HG03469 (cell line): ENCODE measurements at regions not wholly inside any gene's neighbourhood (a gene's known extent, or its start where the extent isn't known, plus 50 kb on each side); places are given as distances from the start of the nearest gene placed in this dataset.

Source experiments
- ATAC-seq: cut with Tn5 transposase; IDR thresholded peaks from one replicate; pipeline ENCODE4 v1.9.1; 2021; ENCODE audit warnings: mild to moderate bottlenecking, moderate library complexity, moderate number of reproducible peaks; ENCODE audit not compliant: unreplicated experiment

DNA sequence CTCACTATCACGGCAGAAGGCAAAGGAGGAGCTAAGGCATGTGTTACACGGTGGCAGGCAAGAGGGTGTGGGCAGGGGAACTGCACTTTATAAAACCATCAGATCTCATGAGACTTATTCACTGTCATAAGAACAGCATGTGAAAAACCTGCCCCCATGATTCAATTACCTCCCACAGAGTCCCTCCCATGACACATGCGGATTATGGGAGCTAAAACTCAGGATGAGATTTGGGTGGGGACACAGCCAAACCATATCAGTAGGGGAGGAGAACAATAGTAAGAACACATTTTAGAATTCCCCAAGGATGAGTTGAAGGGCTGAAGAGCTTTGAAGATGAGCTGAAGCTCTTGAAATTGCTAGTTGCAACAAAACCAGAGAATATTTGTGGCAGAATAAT, 287.9 kb downstream of the SMARCA2 start:
- ATAC-seq, result no peak

DNA sequence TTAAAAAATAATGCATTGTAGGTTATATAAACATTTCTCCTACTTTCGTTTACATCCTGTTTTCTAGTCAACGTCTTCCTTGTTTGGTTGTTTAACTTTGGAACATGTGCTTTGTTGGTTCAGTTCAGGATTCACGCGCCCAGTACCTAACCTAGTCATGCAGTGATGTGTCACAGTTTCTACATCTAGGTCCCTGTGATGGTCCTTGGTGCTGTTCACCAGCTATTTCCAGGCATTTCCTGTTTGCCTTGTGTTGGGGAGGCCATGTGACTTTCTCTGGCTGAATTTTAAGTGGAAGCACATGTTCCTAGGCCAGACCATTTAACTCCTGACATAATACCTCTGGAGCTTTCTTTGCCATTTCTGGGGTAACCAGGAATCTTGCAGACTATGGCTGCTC, 292.3 kb downstream of the SMARCA2 start:
- no peak for ATAC-seq

- ATAC-seq, result no peak
Measured at GRCh38 chr9:2311920-2312319, 296.8 kb downstream of the SMARCA2 start.

- no peak for ATAC-seq
Measured at GRCh38 chr9:2313512-2313911, 298.4 kb downstream of the SMARCA2 start.

- ATAC-seq, result no peak
Measured at GRCh38 chr9:2317591-2317990, 302.4 kb downstream of the SMARCA2 start.

- no peak for ATAC-seq
Measured at GRCh38 chr9:2319421-2319820, 302.2 kb upstream of the VLDLR start.

DNA sequence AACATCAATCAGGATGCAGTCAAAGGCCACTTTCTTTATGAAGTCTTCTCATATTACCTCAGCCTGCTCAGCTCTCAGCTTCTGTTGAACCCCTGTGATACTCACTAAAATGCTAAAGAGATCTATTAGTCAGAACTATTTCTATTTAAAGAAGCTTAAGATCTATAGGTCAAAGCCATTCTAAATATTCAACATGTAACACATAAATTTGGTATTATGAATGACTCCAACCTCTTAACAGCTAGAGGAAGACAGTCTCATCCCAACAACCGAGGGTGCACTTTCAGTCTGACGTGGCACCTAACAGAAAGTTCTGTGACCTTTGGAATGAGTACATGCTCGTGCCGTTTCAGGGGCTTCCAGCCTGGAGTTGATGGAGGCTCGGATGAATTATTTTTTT, 301.5 kb upstream of the VLDLR start:
- ATAC-seq, result no peak

GRCh38 chr9:2320632-2321031, 301.0 kb upstream of the VLDLR start:
- ATAC-seq, result no peak

GRCh38 chr9:2321523-2322148, 300.0 kb upstream of the VLDLR start:
- no peak for ATAC-seq

DNA sequence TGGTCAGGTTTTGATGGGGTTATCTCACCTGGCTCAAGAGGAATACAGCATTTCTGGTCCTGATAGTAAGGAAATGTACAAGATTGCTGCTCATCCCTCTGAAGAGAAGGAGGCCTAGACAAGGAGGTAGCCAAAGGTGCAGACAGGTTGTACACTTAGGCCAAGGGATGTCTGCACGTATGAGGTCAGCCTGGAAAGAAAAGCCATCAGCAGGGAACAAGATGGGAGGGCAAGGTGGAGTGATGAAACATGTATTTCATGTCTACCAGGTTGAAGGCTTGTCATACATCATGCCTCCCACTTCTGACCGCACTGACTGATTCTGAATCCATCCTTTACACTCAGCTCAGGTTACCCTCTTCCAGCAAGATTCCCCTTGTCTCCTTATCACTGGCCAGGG, 296.8 kb upstream of the VLDLR start:
- ATAC-seq, result no peak

DNA sequence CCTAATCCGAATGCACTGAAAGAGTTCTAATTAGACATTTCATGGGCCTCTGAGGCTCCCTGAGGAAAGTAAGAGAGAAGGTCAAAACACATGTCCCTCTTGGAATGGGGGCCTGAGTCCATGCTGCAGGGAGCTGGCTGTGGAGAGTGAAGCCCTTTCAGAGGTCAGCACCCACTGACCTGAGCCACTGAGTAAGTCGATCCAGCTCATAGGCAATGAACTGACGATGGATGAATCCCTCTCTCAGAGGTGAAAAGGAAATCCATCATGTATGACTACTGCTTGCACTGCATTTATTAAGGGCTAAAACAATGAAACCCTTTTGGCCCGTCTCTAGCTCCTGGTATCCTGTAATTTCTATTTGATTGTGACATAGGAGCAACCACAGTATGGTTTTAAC, 288.9 kb upstream of the VLDLR start:
- ATAC-seq, result no peak

DNA sequence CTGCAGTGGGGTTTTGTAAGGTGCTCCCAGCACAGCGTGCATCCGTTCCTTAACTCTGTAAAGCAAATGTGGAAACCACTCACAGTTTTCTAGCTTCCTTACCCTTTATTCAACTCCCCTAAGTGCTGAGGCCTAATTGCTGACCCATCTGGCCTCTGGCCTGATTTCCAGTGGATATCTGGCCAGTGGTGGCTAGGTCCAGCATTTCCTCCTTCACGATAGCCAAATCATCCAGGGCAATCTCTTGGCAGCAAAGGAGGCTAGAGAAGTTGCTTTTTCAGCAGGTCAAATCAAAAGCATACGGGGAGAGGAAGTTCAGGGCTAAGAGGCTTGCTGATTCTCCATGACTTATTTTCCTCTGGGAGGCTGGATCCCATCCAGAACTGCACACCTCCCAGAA, 286.3 kb upstream of the VLDLR start:
- no peak for ATAC-seq

DNA sequence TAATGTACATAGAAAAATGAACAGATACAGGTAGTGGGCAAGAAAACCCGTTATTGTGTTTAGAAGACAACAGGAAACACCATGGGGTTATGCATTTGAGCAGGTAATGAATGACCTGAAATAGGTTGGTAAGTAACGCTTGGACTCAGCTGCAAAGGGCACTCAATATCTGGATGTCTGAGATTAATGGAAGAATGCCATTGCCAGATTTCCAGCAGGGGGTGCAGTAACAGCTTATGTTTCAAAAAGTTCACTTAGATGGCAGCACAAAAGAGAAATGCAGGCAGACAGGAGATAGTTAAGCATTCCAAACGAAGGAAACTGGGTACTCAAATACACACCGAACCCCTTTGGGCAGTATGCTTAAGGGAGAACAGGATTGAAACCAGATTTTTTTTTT, 285.5 kb upstream of the VLDLR start:
- ATAC-seq, result no peak

DNA sequence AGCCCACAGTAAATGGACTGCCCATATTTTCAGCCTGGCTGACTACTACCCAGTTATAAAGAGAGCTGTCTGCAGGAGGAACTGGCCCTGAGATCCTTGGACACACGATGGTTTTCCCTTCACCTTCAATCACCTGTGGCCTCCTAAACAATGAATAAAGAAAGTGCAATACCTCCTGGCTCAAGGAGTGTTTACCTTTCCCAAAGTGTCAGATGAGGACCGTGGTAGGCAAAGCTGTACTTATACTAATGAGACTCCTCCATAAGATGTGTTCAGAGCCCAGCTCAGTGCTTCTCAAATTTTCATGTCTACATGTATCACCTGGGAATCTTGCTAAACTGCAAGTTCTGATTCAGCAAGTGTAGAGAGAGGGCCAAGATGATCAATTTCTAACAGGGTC, 284.5 kb upstream of the VLDLR start:
- ATAC-seq, result no peak

GRCh38 chr9:2337627-2338026, 284.0 kb upstream of the VLDLR start:
- no peak for ATAC-seq

GRCh38 chr9:2338777-2339365, 282.7 kb upstream of the VLDLR start:
- no peak for ATAC-seq

- ATAC-seq, result no peak
Measured at GRCh38 chr9:2339416-2339815, 282.2 kb upstream of the VLDLR start.

GRCh38 chr9:2340046-2340760, 281.4 kb upstream of the VLDLR start:
- ATAC-seq, result no peak

GRCh38 chr9:2341126-2341525, 280.5 kb upstream of the VLDLR start:
- no peak for ATAC-seq

- no peak for ATAC-seq
Measured at GRCh38 chr9:2341956-2342355, 279.6 kb upstream of the VLDLR start.

GRCh38 chr9:2343756-2344155, 277.8 kb upstream of the VLDLR start:
- ATAC-seq, result no peak

GRCh38 chr9:2344436-2344835, 277.2 kb upstream of the VLDLR start:
- ATAC-seq, result no peak
